BLaER1 treated with 17β-estradiol and CSF1 and Interleukin-3, amounts not matched to agents 10 nM and 100 nM (cell line): ENCODE measurements at regions not wholly inside any gene's neighbourhood (a gene's known extent, or its start where the extent isn't known, plus 50 kb on each side); places are given as distances from the start of the nearest gene placed in this dataset.
"Not testable (repeated sequence)": the region's sequence is repeated elsewhere in the genome, so short reads cannot be mapped to it uniquely, and the experiment has no call there.

Source experiments
- H3K27ac ChIP-seq, 11 experiments: shearing (Covaris generic); formaldehyde crosslinking; 2 replicates each; pipeline ENCODE4 v1.8.1; 2022
- H3K27me3 ChIP-seq, 11 experiments: shearing (Covaris generic); formaldehyde crosslinking; 2 replicates each; pipeline ENCODE4 v1.8.1; 2022
- H3K36me3 ChIP-seq, 11 experiments: shearing (Covaris generic); formaldehyde crosslinking; 2 replicates each; pipeline ENCODE4 v1.8.1; 2022
- H3K4me1 ChIP-seq, 10 experiments: shearing (Covaris generic); formaldehyde crosslinking; 2 replicates each; pipeline ENCODE4 v1.8.1; 2022
- H3K4me2 ChIP-seq, 11 experiments: shearing (Covaris generic); formaldehyde crosslinking; 2 replicates each; pipeline ENCODE4 v1.8.1; 2022
- H3K4me3 ChIP-seq, 10 experiments: shearing (Covaris generic); formaldehyde crosslinking; 2 replicates each; pipeline ENCODE4 v1.8.1; 2022
- H3K9ac ChIP-seq, 11 experiments: shearing (Covaris generic); formaldehyde crosslinking; 2 replicates each; pipeline ENCODE4 v1.8.1; 2022
- H3K9me3 ChIP-seq, 11 experiments: shearing (Covaris generic); formaldehyde crosslinking; replicated peaks in 1 of 11; 2 replicates each; pipeline ENCODE4 v1.8.1; 2022
- H4K20me1 ChIP-seq, 11 experiments: shearing (Covaris generic); formaldehyde crosslinking; 2 replicates each; pipeline ENCODE4 v1.8.1; 2022
- Cebpa-rat ChIP-seq, 11 experiments: shearing (Covaris generic); IDR thresholded peaks; 2 replicates each; pipeline ENCODE4 v1.8.1; 2022

- Histone ChIP-seq H3K4me1 (no peaks in the 10 kb centered on the region), H3K36me3 (no peaks in the 10 kb centered on the region), H3K9ac (no peak overlapping the region), H4K20me1 (no peaks in the 10 kb centered on the region), H3K9me3 (peaks cover 4 to 15% (median 9%) of the 10 kb centered on the region in 11 experiments; a peak in 16 of 22 replicates), H3K4me3 (no peak overlapping the region), H3K27me3 (no peaks in the 10 kb centered on the region), H3K27ac (no peak overlapping the region), H3K4me2 (no peak overlapping the region)
- TF ChIP-seq Cebpa-rat (IDR thresholded peaks at IDR 0.05): no peak
Measured at GRCh38 chr3:11914041-11914440, 67.4 kb upstream of the TAMM41 start.

GRCh38 chr3:11914651-11915050, 68.0 kb upstream of the TAMM41 start:
- no peaks in the 10 kb centered on the region for H3K4me1 ChIP-seq
- H3K9ac ChIP-seq: no peak overlapping the region
- no peak overlapping the region for H3K4me2 ChIP-seq
- H3K36me3 ChIP-seq: no peaks in the 10 kb centered on the region
- TF ChIP-seq Cebpa-rat (IDR thresholded peaks at IDR 0.05): no peak
- peaks cover 4 to 15% (median 9%) of the 10 kb centered on the region in 11 experiments; a peak in 16 of 22 replicates for H3K9me3 ChIP-seq
- H3K27me3 ChIP-seq: no peaks in the 10 kb centered on the region
- no peak overlapping the region for H3K27ac ChIP-seq
- no peaks in the 10 kb centered on the region for H4K20me1 ChIP-seq
- H3K4me3 ChIP-seq: no peak overlapping the region

GRCh38 chr3:11915621-11916424, 69.1 kb upstream of the TAMM41 start:
- peaks cover 4 to 15% (median 9%) of the 10 kb centered on the region in 11 experiments; a peak in 16 of 22 replicates for H3K9me3 ChIP-seq
- no peak overlapping the region for H3K4me2 ChIP-seq
- H3K9ac ChIP-seq: no peak overlapping the region
- no peak overlapping the region for H3K4me3 ChIP-seq
- no peak overlapping the region for H3K27ac ChIP-seq
- H3K4me1 ChIP-seq: no peaks in the 10 kb centered on the region
- H3K36me3 ChIP-seq: no peaks in the 10 kb centered on the region
- no peaks in the 10 kb centered on the region for H3K27me3 ChIP-seq
- H4K20me1 ChIP-seq: no peaks in the 10 kb centered on the region
- TF ChIP-seq Cebpa-rat (IDR thresholded peaks at IDR 0.05): no peak

- not testable (repeated sequence) for H3K4me1 ChIP-seq
Measured at GRCh38 chr3:11916425-11916762, 69.7 kb upstream of the TAMM41 start.

GRCh38 chr3:11917051-11917450, 70.4 kb upstream of the TAMM41 start:
- Histone ChIP-seq H3K27me3 (no peaks in the 10 kb centered on the region), H3K9me3 (peaks cover 4 to 15% (median 9%) of the 10 kb centered on the region in 11 experiments; a peak in 16 of 22 replicates), H3K27ac (no peak overlapping the region), H3K4me3 (no peak overlapping the region), H3K4me1 (no peaks in the 10 kb centered on the region), H3K4me2 (no peak overlapping the region), H3K36me3 (no peaks in the 10 kb centered on the region), H4K20me1 (no peaks in the 10 kb centered on the region), H3K9ac (no peak overlapping the region)
- no peak for TF ChIP-seq Cebpa-rat (IDR thresholded peaks at IDR 0.05)

More at GRCh38 chr3:11916425-11916762, 69.7 kb upstream of the TAMM41 start:
- H3K4me3 ChIP-seq, H3K27ac ChIP-seq, H4K20me1 ChIP-seq, H3K27me3 ChIP-seq, H3K9ac ChIP-seq, H3K36me3 ChIP-seq, H3K4me2 ChIP-seq: not testable (repeated sequence)
- peaks cover 4 to 15% (median 9%) of the 10 kb centered on the region in 11 experiments; a peak in 16 of 22 replicates for H3K9me3 ChIP-seq

GRCh38 chr3:11919390-11919789, 72.7 kb upstream of the TAMM41 start:
- no peaks in the 10 kb centered on the region for H4K20me1 ChIP-seq
- H3K36me3 ChIP-seq: no peaks in the 10 kb centered on the region
- no peak overlapping the region for H3K9ac ChIP-seq
- no peak overlapping the region for H3K4me3 ChIP-seq
- no peaks in the 10 kb centered on the region for H3K27me3 ChIP-seq
- no peaks in the 10 kb centered on the region for H3K4me1 ChIP-seq
- no peak overlapping the region for H3K4me2 ChIP-seq
- no peak for TF ChIP-seq Cebpa-rat (IDR thresholded peaks at IDR 0.05)
- H3K27ac ChIP-seq: no peak overlapping the region
- peaks cover 4 to 15% (median 9%) of the 10 kb centered on the region in 11 experiments; a peak in 16 of 22 replicates for H3K9me3 ChIP-seq

GRCh38 chr3:11924518-11924917, 77.8 kb upstream of the TAMM41 start:
- Histone ChIP-seq H4K20me1 (no peaks in the 10 kb centered on the region), H3K27ac (no peak overlapping the region), H3K4me1 (no peaks in the 10 kb centered on the region), H3K9ac (no peak overlapping the region), H3K4me3 (no peak overlapping the region), H3K36me3 (no peaks in the 10 kb centered on the region), H3K4me2 (no peak overlapping the region), H3K27me3 (no peaks in the 10 kb centered on the region), H3K9me3 (no peaks in the 10 kb centered on the region)
- TF ChIP-seq Cebpa-rat (IDR thresholded peaks at IDR 0.05): no peak

GRCh38 chr3:11928381-11928780, 75.8 kb upstream of the SYN2 start:
- H3K4me2 ChIP-seq: no peak overlapping the region
- no peak overlapping the region for H3K27ac ChIP-seq
- no peak for TF ChIP-seq Cebpa-rat (IDR thresholded peaks at IDR 0.05)
- H3K36me3 ChIP-seq: no peaks in the 10 kb centered on the region
- no peaks in the 10 kb centered on the region for H3K27me3 ChIP-seq
- H4K20me1 ChIP-seq: no peaks in the 10 kb centered on the region
- no peak overlapping the region for H3K9ac ChIP-seq
- no peak overlapping the region for H3K4me3 ChIP-seq
- H3K4me1 ChIP-seq: no peaks in the 10 kb centered on the region
- no peaks in the 10 kb centered on the region for H3K9me3 ChIP-seq

GRCh38 chr3:11929531-11929930, 74.7 kb upstream of the SYN2 start:
- H4K20me1 ChIP-seq: no peaks in the 10 kb centered on the region
- no peak overlapping the region for H3K27ac ChIP-seq
- H3K36me3 ChIP-seq: no peaks in the 10 kb centered on the region
- no peaks in the 10 kb centered on the region for H3K9me3 ChIP-seq
- H3K4me2 ChIP-seq: no peak overlapping the region
- TF ChIP-seq Cebpa-rat (IDR thresholded peaks at IDR 0.05): no peak
- H3K27me3 ChIP-seq: no peaks in the 10 kb centered on the region
- H3K4me3 ChIP-seq: no peak overlapping the region
- no peak overlapping the region for H3K9ac ChIP-seq
- peaks cover 0 to under 1% (median 0%) of the 10 kb centered on the region in 10 experiments; a peak in 3 of 20 replicates for H3K4me1 ChIP-seq

- H3K4me2 ChIP-seq: no peak overlapping the region
- no peaks in the 10 kb centered on the region for H3K27me3 ChIP-seq
- no peak for TF ChIP-seq Cebpa-rat (IDR thresholded peaks at IDR 0.05)
- H4K20me1 ChIP-seq: no peaks in the 10 kb centered on the region
- H3K9me3 ChIP-seq: no peaks in the 10 kb centered on the region
- no peak overlapping the region for H3K9ac ChIP-seq
- no peak overlapping the region for H3K4me3 ChIP-seq
- no peaks in the 10 kb centered on the region for H3K36me3 ChIP-seq
- no peak overlapping the region for H3K27ac ChIP-seq
- H3K4me1 ChIP-seq: peaks cover 0 to 6% (median 4%) of the 10 kb centered on the region in 10 experiments; a peak in 10 of 20 replicates
Measured at GRCh38 chr3:11930084-11930483, 74.1 kb upstream of the SYN2 start.
